Liver (tissue), 3 donors: ENCODE measurements at regions not wholly inside any gene's neighbourhood (a gene's known extent, or its start where the extent isn't known, plus 50 kb on each side); places are given as distances from the start of the nearest gene placed in this dataset.

Source experiments
- ATF3 ChIP-seq: IDR thresholded peaks from 2 replicates; pipeline ENCODE4 v1.6.1; 2016; ENCODE audit warnings: antibody characterized with exemption
- EGR1 ChIP-seq, 2 donors: IDR thresholded peaks; 2 replicates each; pipeline ENCODE4 v1.6.1; 2016 to 2018; ENCODE audit warnings: antibody characterized with exemption in 2 of 2, low read depth in 2 of 2
- FOXA1 ChIP-seq: IDR thresholded peaks from 2 replicates; pipeline ENCODE4 v1.6.1; 2016; ENCODE audit warnings: antibody characterized with exemption
- JUND ChIP-seq, 2 donors: IDR thresholded peaks; 2 replicates each; pipeline ENCODE4 v1.6.1; 2016; ENCODE audit warnings: antibody characterized with exemption in 2 of 2
- SP1 ChIP-seq: IDR thresholded peaks from 2 replicates; pipeline ENCODE4 v1.6.1; 2018; ENCODE audit warnings: antibody characterized with exemption, mild to moderate bottlenecking
- TAF1 ChIP-seq: conservative IDR thresholded peaks from 2 replicates; pipeline ENCODE4 v1.6.1; 2016; ENCODE audit warnings: antibody characterized with exemption, mild to moderate bottlenecking
- YY1 ChIP-seq: IDR thresholded peaks from 2 replicates; pipeline ENCODE4 v1.6.1; 2016; ENCODE audit warnings: antibody characterized with exemption, mild to moderate bottlenecking
- TF ChIP-seq, protein P1 (sequence below): fragments of 150-350 bp; IDR thresholded peaks from 2 replicates; pipeline ENCODE4 v1.5.1; 2017; ENCODE audit warnings: improper control_type of control experiment, low read depth, low read length; ENCODE audit not compliant: missing input control
- TF ChIP-seq, protein P2 (sequence below): IDR thresholded peaks from 2 replicates; pipeline ENCODE4 v1.6.1; 2016; ENCODE audit warnings: antibody characterized with exemption
- TF ChIP-seq, protein P3 (sequence below): IDR thresholded peaks from 2 replicates; pipeline ENCODE4 v1.6.1; 2016; ENCODE audit warnings: antibody characterized with exemption, mild to moderate bottlenecking
- donor health status: healthy.
- donor health status: healthy.

DNA sequence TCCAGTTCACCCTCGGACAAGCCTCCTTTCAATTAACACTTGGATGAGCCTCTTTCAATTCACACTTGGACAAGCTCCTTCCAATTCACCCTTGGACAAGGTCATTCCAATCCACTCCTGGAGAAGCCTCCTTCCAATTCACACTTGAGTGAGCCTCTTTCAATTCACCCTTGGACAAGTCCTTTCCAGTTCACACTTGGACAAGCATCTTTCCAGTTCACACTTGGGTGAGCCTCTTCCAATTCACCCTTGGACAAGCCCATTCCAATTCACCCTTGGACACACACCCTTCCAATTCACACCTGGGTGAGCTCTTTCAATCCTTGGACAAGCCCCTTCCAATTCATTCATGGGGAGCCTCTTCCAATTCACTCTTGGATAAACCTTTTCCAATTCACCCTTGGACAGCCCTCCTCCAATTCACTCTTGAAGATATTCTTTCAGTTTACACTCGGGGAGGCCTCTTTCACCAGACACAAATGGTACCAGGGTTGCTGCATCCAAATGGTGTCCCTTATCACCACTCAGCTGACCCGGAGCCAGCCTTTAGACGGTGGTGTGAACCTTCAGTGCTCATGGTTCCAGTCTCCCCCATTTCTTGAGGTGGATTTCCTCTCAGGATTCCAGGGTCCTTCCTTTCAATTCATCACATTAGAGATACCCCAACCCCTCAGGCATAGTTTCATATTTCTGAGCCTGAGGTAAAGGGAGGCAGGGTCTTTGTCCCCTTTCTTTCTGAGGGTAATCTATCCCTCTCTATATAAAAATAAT lies 183.6 kb downstream of the SH3BP4 start:
- TF ChIP-seq EGR1 (IDR thresholded peaks at IDR 0.05; ENCODE audit: low read depth in 2 of 2), result no peak
- TF ChIP-seq, protein P1, sequence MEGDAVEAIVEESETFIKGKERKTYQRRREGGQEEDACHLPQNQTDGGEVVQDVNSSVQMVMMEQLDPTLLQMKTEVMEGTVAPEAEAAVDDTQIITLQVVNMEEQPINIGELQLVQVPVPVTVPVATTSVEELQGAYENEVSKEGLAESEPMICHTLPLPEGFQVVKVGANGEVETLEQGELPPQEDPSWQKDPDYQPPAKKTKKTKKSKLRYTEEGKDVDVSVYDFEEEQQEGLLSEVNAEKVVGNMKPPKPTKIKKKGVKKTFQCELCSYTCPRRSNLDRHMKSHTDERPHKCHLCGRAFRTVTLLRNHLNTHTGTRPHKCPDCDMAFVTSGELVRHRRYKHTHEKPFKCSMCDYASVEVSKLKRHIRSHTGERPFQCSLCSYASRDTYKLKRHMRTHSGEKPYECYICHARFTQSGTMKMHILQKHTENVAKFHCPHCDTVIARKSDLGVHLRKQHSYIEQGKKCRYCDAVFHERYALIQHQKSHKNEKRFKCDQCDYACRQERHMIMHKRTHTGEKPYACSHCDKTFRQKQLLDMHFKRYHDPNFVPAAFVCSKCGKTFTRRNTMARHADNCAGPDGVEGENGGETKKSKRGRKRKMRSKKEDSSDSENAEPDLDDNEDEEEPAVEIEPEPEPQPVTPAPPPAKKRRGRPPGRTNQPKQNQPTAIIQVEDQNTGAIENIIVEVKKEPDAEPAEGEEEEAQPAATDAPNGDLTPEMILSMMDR, result no peak
- TF ChIP-seq, protein P2, sequence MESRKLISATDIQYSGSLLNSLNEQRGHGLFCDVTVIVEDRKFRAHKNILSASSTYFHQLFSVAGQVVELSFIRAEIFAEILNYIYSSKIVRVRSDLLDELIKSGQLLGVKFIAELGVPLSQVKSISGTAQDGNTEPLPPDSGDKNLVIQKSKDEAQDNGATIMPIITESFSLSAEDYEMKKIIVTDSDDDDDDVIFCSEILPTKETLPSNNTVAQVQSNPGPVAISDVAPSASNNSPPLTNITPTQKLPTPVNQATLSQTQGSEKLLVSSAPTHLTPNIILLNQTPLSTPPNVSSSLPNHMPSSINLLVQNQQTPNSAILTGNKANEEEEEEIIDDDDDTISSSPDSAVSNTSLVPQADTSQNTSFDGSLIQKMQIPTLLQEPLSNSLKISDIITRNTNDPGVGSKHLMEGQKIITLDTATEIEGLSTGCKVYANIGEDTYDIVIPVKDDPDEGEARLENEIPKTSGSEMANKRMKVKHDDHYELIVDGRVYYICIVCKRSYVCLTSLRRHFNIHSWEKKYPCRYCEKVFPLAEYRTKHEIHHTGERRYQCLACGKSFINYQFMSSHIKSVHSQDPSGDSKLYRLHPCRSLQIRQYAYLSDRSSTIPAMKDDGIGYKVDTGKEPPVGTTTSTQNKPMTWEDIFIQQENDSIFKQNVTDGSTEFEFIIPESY, result no peak
- TF ChIP-seq ATF3, result no peak
- no peak for TF ChIP-seq YY1
- TF ChIP-seq SP1, result no peak
- TF ChIP-seq TAF1, result no peak
- TF ChIP-seq, protein P3, sequence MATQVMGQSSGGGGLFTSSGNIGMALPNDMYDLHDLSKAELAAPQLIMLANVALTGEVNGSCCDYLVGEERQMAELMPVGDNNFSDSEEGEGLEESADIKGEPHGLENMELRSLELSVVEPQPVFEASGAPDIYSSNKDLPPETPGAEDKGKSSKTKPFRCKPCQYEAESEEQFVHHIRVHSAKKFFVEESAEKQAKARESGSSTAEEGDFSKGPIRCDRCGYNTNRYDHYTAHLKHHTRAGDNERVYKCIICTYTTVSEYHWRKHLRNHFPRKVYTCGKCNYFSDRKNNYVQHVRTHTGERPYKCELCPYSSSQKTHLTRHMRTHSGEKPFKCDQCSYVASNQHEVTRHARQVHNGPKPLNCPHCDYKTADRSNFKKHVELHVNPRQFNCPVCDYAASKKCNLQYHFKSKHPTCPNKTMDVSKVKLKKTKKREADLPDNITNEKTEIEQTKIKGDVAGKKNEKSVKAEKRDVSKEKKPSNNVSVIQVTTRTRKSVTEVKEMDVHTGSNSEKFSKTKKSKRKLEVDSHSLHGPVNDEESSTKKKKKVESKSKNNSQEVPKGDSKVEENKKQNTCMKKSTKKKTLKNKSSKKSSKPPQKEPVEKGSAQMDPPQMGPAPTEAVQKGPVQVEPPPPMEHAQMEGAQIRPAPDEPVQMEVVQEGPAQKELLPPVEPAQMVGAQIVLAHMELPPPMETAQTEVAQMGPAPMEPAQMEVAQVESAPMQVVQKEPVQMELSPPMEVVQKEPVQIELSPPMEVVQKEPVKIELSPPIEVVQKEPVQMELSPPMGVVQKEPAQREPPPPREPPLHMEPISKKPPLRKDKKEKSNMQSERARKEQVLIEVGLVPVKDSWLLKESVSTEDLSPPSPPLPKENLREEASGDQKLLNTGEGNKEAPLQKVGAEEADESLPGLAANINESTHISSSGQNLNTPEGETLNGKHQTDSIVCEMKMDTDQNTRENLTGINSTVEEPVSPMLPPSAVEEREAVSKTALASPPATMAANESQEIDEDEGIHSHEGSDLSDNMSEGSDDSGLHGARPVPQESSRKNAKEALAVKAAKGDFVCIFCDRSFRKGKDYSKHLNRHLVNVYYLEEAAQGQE, result no peak
- no peak for TF ChIP-seq FOXA1
- no peak for TF ChIP-seq JUND (IDR thresholded peaks at IDR 0.05)
